ENCODE measurements at regions not wholly inside any gene's neighbourhood (a gene's known extent, or its start where the extent isn't known, plus 50 kb on each side); places are given as distances from the start of the nearest gene placed in this dataset.

DNA sequence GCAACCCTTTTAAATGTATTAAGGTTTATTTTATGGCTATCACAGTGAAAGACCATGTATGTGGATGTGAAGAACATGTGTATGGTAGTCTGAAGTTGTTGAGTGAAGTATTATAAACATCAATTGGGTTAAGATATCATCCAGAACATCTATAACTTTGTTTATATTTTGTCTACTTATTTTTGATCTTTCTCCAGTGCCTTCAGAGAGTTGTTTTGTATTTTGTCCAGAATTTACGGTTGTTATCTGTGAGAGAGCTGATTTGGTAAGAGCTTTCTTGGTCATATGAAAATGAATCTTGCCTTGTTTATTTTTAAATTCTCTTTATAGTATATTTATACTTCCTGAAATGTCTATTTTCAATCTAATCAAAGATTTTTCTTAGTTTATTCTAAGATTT, 573.7 kb upstream of the POU3F3 start:
- no peak for DNase-seq (ENCODE audit: low read depth in 3 of 3, low spot score in 2 of 3)

DNA sequence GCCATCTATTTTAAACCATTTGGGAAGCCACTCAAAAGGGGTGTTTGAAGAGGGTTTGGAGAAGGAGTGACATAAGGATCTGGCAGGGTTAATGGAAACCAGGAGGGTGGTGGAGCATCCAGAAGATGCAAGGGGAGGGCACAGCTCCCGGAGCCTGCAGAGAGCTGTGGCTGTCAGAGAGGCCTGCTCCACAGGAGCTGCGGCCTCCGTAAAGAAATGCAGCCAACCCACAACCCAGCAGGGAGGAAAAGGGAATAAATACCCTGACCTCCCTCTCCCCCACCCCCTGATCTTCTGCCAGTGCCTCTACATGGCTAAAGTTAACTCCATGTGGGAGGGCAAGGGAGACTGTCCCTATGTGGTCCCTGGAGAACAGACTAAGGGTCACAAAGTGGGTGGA, 567.1 kb upstream of the POU3F3 start:
- DNase-seq (ENCODE audit: low read depth in 3 of 3, low spot score in 2 of 3) = no peak

DNA sequence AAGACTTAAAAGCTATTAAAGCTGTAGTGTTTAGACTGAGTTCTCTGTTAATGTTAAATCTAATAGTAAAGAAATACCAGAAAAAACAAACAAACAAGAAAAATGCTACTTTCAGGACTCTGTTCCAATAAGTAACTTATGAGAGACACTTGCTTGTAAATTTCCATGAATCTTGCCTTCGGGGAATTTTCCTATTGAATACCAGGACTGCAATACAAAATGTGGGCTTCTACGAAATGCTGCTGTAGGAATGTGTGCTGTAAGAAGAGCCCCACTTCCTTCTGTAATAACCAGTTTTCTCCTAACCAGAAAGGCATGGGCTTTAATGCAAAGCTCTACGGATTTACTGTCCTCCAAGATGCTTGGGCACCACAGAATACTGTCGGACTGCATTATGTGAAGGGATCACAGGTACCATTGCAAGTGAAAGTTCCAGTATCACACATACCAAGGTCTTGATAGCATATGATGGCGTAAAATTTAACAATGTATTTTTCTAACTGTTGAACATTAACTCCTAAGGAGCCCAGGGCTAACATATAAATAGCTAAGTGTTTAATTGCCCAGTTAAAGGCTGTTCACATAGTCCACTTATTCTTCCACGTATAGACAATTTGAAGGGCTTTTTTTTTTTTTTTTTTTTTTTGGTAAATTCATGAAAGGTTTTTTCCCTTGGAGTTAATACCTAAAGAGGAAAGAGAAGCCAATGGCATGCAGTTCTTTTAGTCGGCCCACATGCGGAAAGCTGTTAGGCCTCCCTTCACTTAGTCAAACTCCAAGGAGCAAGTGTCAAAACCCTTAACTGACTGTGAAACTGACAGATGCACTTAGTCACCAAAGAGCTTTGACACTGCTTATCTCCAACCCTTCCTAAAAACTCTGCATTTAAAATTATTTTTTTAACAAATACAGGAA, 564.0 kb upstream of the POU3F3 start:
- peak; percentile 5 to 16 (median 14) for DNase-seq (ENCODE audit: low read depth in 3 of 3, low spot score in 2 of 3)

- DNase-seq (ENCODE audit: low read depth in 3 of 3, low spot score in 2 of 3) = no peak
Measured at GRCh38 chr2:104290566-104290891, 563.4 kb upstream of the POU3F3 start.

- DNase-seq (ENCODE audit: low read depth in 3 of 3, low spot score in 2 of 3) = no peak
Measured at GRCh38 chr2:104312684-104313083, 541.2 kb upstream of the POU3F3 start.

DNA sequence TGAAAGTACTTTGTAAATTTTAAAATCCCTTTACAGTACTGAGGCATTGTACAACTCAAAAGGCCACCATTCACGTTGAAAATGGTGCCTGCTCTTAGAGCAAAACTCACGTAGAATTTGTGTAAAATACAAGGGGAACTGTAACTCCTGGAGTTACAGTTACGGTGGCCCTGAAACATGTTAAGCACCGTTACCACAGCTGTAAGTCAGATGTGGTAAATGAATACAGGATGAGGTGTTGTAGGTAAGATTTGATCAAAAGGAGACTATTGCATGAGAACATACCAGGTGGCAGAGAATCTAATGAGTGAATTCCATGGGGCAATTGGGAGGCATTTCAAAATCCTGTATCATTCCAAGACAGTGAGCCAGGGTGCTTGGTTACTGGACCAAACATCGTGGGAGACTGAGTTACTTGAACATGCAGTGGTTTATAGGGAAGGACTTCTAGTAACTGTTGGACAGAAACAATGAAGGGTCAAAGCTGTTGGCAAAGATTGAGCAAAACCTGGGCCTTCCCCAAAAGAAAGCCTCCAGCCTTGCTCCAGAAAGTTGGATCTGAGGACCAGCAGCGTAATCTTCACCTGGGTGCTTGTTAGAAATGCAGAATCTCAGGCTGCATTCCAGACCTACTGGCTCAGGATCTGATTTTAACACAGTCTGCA, 535.8 kb upstream of the POU3F3 start:
- DNase-seq (ENCODE audit: low read depth in 3 of 3, low spot score in 2 of 3) = no peak

GRCh38 chr2:104321116-104321795, 532.7 kb upstream of the POU3F3 start:
- no peak for DNase-seq (ENCODE audit: low read depth in 3 of 3, low spot score in 2 of 3)

- no peak for DNase-seq (ENCODE audit: low read depth in 3 of 3, low spot score in 2 of 3)
Measured at GRCh38 chr2:104321796-104322349, 532.0 kb upstream of the POU3F3 start.

- no peak for DNase-seq (ENCODE audit: low read depth in 3 of 3, low spot score in 2 of 3)
Measured at GRCh38 chr2:104332731-104333130, 521.2 kb upstream of the POU3F3 start.

DNA sequence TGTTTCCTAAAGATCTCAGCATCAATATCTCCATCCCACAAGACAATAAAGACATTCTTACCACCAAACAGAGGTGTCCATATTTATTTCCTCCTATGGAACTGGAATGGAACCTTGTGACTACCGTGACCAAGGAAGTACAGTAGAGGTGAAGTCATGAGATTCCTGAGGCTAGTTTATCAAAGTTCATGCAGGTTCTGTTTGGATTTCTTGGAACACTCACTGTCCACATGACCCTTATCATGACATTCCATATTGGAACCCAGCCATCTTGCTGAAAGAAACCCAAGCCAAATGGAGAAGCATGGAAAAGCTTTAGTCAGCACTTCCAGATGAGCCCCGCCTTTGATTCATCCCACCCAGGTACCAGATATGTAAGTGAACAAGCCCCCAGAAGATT, 516.0 kb upstream of the POU3F3 start:
- no peak for DNase-seq (ENCODE audit: low read depth in 3 of 3, low spot score in 2 of 3)

DNA sequence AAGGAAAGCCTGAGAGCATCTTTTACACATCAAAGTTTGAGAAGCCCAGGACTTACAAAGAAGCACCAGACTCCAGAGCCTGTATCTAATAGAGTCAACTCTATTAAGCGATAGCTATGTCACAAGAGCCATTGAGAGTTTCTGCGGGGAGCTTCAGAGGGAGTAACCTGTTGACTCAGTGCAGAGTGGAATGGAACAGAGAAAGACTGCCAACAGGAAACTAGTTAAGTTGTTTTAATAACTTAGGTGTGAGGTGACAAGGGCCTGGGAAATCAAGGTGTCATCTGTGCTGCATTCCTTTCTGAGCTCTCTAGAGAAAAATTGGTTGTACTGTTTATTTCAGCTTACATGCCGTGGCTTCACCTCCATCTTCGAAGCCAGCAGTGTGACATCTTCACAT, 513.8 kb upstream of the POU3F3 start:
- DNase-seq (ENCODE audit: low read depth in 3 of 3, low spot score in 2 of 3) = no peak

- no peak for DNase-seq (ENCODE audit: low read depth in 3 of 3, low spot score in 2 of 3)
Measured at GRCh38 chr2:104340879-104341828, 512.8 kb upstream of the POU3F3 start.

DNA sequence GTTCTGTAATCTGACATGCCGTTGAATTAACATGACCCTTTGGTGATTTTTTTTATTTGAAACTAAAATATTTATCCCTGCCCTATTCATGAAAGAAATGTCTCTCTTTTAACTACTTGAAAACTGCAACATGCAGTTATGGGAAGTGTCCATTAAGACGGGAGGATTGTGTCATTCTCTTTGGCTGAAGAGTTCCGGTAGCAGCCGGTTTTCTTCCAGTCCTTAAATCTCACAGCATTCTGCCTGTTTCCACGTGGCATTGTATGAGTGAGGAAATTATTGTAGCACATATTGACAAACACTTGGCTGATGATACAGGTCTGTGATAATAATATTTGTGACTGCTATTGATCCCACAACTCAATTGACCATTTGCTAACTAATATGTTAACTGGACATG, 509.6 kb upstream of the POU3F3 start:
- no peak for DNase-seq (ENCODE audit: low read depth in 3 of 3, low spot score in 2 of 3)

DNA sequence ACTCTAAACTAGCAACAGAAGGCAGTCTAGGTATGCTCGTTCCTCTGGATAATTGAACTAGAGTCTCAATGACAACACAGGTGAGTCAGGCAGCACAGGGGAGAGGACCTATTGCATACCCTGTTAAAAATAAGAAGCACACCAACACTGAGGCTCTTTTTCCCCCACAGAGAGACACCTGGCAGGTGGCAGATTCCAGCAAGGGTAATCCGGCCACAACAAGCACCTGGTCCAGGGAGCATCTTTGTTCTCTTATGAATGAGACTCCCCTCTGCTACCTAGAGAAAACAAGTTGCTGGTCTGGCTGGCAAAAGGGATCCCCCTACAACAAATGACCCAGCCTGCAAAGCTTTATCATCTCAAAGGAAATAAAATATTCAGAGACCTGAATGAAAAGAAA, 508.9 kb upstream of the POU3F3 start:
- no peak for DNase-seq (ENCODE audit: low read depth in 3 of 3, low spot score in 2 of 3)

- DNase-seq (ENCODE audit: low read depth in 3 of 3, low spot score in 2 of 3) = no peak
Measured at GRCh38 chr2:104358122-104358521, 495.8 kb upstream of the POU3F3 start.

DNA sequence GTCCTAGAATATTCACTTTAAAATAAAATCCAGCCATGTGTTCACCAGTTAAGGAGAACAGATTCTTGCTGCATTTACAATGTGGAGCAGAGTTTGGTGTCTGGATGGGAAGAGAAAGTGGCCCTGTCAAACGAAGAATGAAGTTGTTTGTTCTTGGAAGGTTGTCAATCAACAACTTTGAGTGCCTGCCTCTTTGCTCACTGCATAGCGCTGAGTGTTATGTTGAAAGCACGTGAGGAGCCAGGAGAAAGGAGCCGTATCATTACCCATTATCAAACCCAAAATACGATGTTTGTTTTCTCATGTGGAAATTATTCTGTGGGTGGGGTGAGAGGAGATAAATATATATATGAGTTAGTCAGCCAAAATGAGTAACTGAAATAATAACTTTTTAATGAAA, 492.5 kb upstream of the POU3F3 start:
- no peak for DNase-seq (ENCODE audit: low read depth in 3 of 3, low spot score in 2 of 3)

- no peak for DNase-seq (ENCODE audit: low read depth in 3 of 3, low spot score in 2 of 3)
Measured at GRCh38 chr2:104368089-104368488, 485.8 kb upstream of the POU3F3 start.

DNA sequence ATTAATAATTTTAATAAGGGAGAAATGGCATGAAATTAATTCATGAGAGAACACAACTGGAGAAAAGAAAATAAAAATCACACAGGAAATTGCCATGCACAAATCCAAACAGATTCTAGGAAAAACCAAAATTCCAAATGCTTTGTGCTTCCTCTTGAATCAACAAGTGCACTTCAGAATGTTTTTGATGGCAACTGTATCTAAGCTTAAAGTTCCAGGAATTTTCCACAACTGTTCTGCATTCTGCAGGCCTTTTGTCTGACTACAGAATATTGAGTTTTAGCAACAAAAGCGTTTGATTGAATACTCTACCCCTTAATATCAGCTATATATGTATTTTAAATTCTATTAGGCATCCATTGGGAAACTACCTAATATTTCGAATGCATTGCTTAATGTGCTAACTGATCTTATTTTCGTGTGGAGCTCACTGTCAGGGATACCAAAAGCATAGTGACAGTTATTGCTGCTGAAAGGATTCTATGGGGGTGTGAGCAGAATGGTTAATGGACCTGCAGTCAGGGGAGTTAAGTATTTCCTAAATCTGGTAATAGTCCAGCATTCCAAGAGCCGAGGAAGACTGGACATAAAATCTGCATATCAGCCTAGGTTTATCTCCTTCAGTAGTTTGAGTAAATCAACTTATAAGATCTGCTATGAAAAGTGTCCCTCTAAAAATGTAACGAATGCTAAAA, 482.7 kb upstream of the POU3F3 start:
- DNase-seq (ENCODE audit: low read depth in 3 of 3, low spot score in 2 of 3) = no peak

DNA sequence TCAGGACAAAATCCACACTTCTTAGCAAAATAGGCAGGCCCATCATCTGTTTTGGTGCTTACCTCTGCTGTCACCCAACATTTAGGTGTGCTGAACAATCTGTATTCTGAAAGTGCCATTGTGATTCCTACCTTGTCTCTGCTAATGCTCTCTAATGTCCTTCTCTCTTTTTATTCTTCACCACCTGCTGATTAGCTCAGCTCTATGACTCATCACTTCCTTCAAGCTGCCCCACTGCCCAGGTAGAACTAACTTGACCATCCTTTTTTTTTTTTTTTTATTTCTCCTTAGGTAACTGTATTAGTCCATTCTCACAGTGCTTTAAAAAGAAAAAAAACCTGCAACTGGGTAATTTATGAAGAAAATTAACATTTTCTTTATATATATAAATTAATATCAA, 478.7 kb upstream of the POU3F3 start:
- no peak for DNase-seq (ENCODE audit: low read depth in 3 of 3, low spot score in 2 of 3)

Data from right renal cortex interstitium (tissue), 3 donors.